Activated CD4-positive, alpha-beta memory T cell treated with anti-CD3 and anti-CD28 coated beads, Interleukin-2, amount 10 ng/mL, durations not matched to agents 7 days and 5 days (primary cell): ENCODE measurements at regions not wholly inside any gene's neighbourhood (a gene's known extent, or its start where the extent isn't known, plus 50 kb on each side); places are given as distances from the start of the nearest gene placed in this dataset.
"Not testable (repeated sequence)": the region's sequence is repeated elsewhere in the genome, so short reads cannot be mapped to it uniquely, and the experiment has no call there.

Experiments
- CTCF ChIA-PET: fragments of 350-600 bp; sonication (Branson Sonifier 250); formaldehyde crosslinking; loops from one replicate; lab custom pipeline; 2021; ENCODE audit warnings: antibody characterized with exemption, inconsistent platforms; lab: Charles Lee
- POLR2A ChIA-PET: fragments of 350-600 bp; sonication (Branson Sonifier 250); formaldehyde crosslinking; loops from one replicate; lab custom pipeline; 2021; ENCODE audit warnings: antibody characterized with exemption; lab: Charles Lee
- DNase-seq: peaks from one replicate; pipeline ENCODE4 v3.0.0-alpha.2; 2020
- H3K27ac Mint-ChIP-seq: one replicate; pipeline ENCODE4 v1.8.0; 2021; ENCODE audit warnings: mild to moderate bottlenecking, mixed read lengths
- H3K27me3 Mint-ChIP-seq: one replicate; pipeline ENCODE4 v1.8.0; 2021; ENCODE audit warnings: mixed read lengths
- H3K36me3 Mint-ChIP-seq: one replicate; pipeline ENCODE4 v1.8.0; 2021; ENCODE audit warnings: low read depth, mixed read lengths
- H3K4me1 Mint-ChIP-seq: one replicate; pipeline ENCODE4 v1.8.0; 2021; ENCODE audit warnings: mixed read lengths
- H3K4me3 Mint-ChIP-seq: one replicate; pipeline ENCODE4 v1.8.0; 2021; ENCODE audit warnings: mild to moderate bottlenecking, mixed read lengths
- H3K9me3 Mint-ChIP-seq: one replicate; pipeline ENCODE4 v1.8.0; 2021; ENCODE audit warnings: mixed read lengths

- no peaks in the 10 kb centered on the region for H3K27me3 Mint-ChIP-seq
- H3K27ac Mint-ChIP-seq, result no peak overlapping the region
- no peak for DNase-seq
- no peak overlapping the region for H3K4me3 Mint-ChIP-seq
- peaks cover 12% of the 10 kb centered on the region for H3K36me3 Mint-ChIP-seq
- ChIA-PET CTCF (interaction anchor here (0.5 to 0.6 kb wide), 2 partner anchors 109 to 233 kb away, joined by 3 read pairs; no protein-coding TSS in a partner anchor), POLR2A (no interaction called here)
- peaks cover 22% of the 10 kb centered on the region for H3K4me1 Mint-ChIP-seq
- peaks cover 13% of the 10 kb centered on the region for H3K9me3 Mint-ChIP-seq
These were observed 75.1 kb upstream of the PTGFRN start for GRCh38 chr1:116834595-116834994.

DNA sequence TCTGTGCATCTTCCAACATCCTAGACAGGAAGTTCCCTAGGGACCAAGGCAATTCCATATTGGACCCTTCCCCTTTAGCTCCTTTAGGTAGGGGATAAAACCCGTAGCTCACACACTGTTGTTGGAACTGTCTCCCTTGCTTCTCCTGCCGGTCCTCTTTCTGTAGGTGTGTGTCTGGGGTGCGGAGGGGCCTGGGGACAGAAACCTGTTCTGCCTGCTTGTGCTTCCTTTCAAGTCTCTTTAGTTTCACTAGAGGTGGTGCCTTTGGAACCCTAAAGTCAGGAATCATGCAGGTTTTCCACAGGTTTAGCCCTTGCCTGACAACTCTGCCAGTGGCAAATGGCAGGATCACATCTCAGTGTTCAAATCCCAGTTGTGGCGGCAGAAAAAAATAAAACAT, 74.6 kb upstream of the PTGFRN start:
- peaks cover 13% of the 10 kb centered on the region for H3K9me3 Mint-ChIP-seq
- no peak for DNase-seq
- H3K4me1 Mint-ChIP-seq, result peaks cover 20% of the 10 kb centered on the region
- no peak overlapping the region for H3K27ac Mint-ChIP-seq
- no peaks in the 10 kb centered on the region for H3K27me3 Mint-ChIP-seq
- H3K4me3 Mint-ChIP-seq, result no peak overlapping the region
- ChIA-PET CTCF (interaction anchor here (0.5 to 0.6 kb wide), 3 partner anchors 110 to 232 kb away, joined by 3 read pairs; no protein-coding TSS in a partner anchor), POLR2A (no interaction called here)
- H3K36me3 Mint-ChIP-seq, result peaks cover 12% of the 10 kb centered on the region

- Mint-ChIP-seq H3K27ac (no peak overlapping the region), H3K4me1 (peaks cover 14% of the 10 kb centered on the region), H3K36me3 (peaks cover 12% of the 10 kb centered on the region), H3K9me3 (peaks cover 13% of the 10 kb centered on the region), H3K4me3 (no peak overlapping the region), H3K27me3 (no peaks in the 10 kb centered on the region)
- CTCF ChIA-PET, result no interaction called here
- DNase-seq, result no peak
- POLR2A ChIA-PET, result no interaction called here
These were observed 73.6 kb upstream of the PTGFRN start for GRCh38 chr1:116836099-116836498.

- DNase-seq, result no peak
- ChIA-PET POLR2A (interaction anchor here (1.0 to 1.5 kb wide), 3 partner anchors 9 to 36 kb away, joined by 3 to 4 read pairs (median 3); no protein-coding TSS in a partner anchor), CTCF (interaction anchor here (0.7 to 1.8 kb wide), 5 partner anchors 8 to 213 kb away, joined by 3 to 5 read pairs (median 3); no protein-coding TSS in a partner anchor)
- H3K27me3 Mint-ChIP-seq, result no peaks in the 10 kb centered on the region
- peaks cover 14% of the 10 kb centered on the region for H3K36me3 Mint-ChIP-seq
- H3K4me3 Mint-ChIP-seq, result no peak overlapping the region
- H3K4me1 Mint-ChIP-seq, result peaks cover 5% of the 10 kb centered on the region
- H3K27ac Mint-ChIP-seq, result no peak overlapping the region
- H3K9me3 Mint-ChIP-seq, result peaks cover 26% of the 10 kb centered on the region
These were observed 68.0 kb upstream of the PTGFRN start for GRCh38 chr1:116841569-116842344.

DNA sequence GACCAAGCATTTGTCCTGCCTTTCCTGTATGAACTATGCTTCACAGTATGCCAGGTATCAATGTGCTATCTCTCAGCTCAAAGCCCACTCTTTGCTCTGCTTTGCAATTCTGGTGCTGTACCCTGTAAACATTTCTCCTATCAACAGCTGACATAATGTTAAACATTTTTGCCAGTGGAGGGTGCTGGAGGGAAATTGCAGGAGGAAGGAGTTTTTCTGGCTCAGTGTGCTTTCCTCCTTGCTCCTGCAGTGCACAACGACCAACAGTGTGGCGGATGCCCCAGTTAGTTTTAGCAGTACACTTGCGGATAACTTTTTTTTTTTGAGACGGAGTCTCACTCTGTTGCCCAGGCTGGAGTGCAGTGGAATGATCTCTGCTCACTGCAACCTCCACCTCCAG, 67.1 kb upstream of the PTGFRN start:
- POLR2A ChIA-PET, result interaction anchor here (1.0 to 1.4 kb wide), 4 partner anchors 10 to 217 kb away, joined by 3 to 4 read pairs (median 3); partner anchors contain the start of gene TTF2
- CTCF ChIA-PET, result interaction anchor here (0.7 to 0.9 kb wide), 3 partner anchors 9 to 212 kb away, joined by 3 to 5 read pairs (median 3); no protein-coding TSS in a partner anchor
- no peaks in the 10 kb centered on the region for H3K27me3 Mint-ChIP-seq
- H3K4me3 Mint-ChIP-seq, result no peak overlapping the region
- H3K36me3 Mint-ChIP-seq, result peaks cover 7% of the 10 kb centered on the region
- no peak for DNase-seq
- H3K27ac Mint-ChIP-seq, result no peak overlapping the region
- peaks cover 11% of the 10 kb centered on the region for H3K4me1 Mint-ChIP-seq
- H3K9me3 Mint-ChIP-seq, result peaks cover 19% of the 10 kb centered on the region

- Mint-ChIP-seq H3K4me1 (peaks cover 24% of the 10 kb centered on the region), H3K27me3 (no peaks in the 10 kb centered on the region), H3K36me3 (peaks cover 3% of the 10 kb centered on the region), H3K27ac (no peak overlapping the region), H3K4me3 (no peak overlapping the region), H3K9me3 (peaks cover 14% of the 10 kb centered on the region)
- ChIA-PET POLR2A (no interaction called here), CTCF (no interaction called here)
- DNase-seq, result no peak
These were observed 64.9 kb upstream of the PTGFRN start for GRCh38 chr1:116844775-116845174.

DNA sequence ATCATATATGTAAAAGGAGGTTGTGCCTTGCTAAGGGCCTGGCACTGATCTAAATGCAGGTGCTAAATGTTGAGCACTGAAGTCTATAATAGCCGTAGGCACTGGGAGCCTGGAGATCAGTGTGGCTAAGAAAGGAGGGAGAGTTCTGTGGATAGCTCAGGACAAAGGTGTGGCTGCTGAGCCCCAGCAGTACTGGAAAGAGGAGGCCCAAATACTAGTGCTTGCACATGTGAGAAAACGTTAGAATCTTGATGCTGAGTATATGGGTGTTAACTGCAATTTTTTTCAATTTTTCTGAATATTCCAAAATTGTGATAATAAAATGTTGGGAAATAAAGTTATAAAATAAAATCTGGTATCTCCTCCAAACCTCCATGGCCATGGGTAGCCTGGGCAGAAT, 62.5 kb upstream of the PTGFRN start:
- POLR2A ChIA-PET, result no interaction called here
- H3K27ac Mint-ChIP-seq, result no peak overlapping the region
- no peak overlapping the region for H3K4me3 Mint-ChIP-seq
- H3K27me3 Mint-ChIP-seq, result no peaks in the 10 kb centered on the region
- no peak for DNase-seq
- H3K4me1 Mint-ChIP-seq, result peaks cover 24% of the 10 kb centered on the region
- CTCF ChIA-PET, result no interaction called here
- H3K36me3 Mint-ChIP-seq, result peaks cover 3% of the 10 kb centered on the region
- H3K9me3 Mint-ChIP-seq, result peaks cover 14% of the 10 kb centered on the region

DNA sequence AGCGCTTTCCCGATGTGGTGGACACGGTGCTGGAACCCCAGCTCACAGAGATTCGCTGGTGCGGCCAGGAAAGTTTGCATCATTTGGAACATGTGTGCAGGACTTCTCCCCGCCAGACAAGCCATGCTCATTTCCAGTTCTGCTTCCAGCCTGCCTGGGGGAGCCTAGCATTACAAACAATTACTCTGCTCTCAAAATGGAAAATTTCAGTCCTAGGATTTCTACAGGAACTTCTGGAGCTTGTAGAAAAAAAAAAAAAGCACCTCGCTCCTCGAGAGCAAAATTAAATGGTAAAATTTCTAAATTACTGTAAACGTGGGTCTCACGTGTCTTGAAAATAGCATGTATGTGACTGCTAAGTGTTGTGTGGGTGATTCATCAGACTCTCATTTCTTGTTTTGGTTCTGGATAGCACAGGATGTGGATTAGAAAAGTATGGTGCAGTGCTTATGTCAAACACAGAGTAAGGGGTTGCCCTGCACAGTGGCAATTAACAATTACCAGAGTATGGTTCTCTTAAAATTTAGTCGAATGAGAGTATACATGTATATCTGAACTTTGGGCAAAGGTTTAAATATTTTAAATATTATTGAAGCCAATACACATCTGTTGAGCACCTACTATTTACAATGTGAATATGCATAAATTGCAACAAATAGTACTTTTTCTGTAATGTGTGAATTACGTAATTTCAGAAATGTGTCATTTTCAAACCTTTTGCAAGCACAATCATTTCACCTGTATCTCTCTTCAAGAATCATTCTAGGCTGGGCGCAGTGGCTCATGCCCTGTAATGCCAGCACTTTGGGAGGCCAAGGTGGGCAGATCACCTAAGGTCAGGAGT, 61.8 kb upstream of the PTGFRN start:
- Mint-ChIP-seq H3K27me3 (no peaks in the 10 kb centered on the region), H3K4me3 (no peak overlapping the region), H3K36me3 (peaks cover 3% of the 10 kb centered on the region), H3K9me3 (peaks cover 14% of the 10 kb centered on the region), H3K27ac (no peak overlapping the region), H3K4me1 (peaks cover 24% of the 10 kb centered on the region)
- no peak for DNase-seq
- ChIA-PET POLR2A (no interaction called here), CTCF (no interaction called here)

DNA sequence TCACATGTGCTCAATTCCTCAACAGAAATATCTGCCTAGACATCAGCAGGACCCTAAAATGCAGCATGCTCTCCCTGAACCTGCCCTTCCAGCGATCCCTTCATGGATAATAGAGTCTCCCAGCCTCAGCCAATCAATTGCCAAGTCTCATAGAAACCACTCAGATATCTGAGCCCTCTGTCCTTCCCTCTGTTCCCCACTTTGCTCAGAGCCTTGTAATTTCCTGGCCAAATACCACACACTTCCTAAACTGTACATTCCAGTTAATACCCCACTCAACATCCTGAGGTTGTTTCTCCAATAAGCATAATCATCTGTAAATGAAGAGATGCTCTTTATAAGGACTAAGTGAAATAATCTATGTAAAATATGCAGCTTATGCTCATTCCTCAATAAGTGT, 59.3 kb upstream of the PTGFRN start:
- no peaks in the 10 kb centered on the region for H3K27me3 Mint-ChIP-seq
- H3K4me1 Mint-ChIP-seq, result peaks cover 42% of the 10 kb centered on the region
- no peak overlapping the region for H3K4me3 Mint-ChIP-seq
- no peak for DNase-seq
- H3K36me3 Mint-ChIP-seq, result peaks cover 3% of the 10 kb centered on the region
- CTCF ChIA-PET, result no interaction called here
- H3K9me3 Mint-ChIP-seq, result peaks cover 8% of the 10 kb centered on the region
- POLR2A ChIA-PET, result no interaction called here
- no peak overlapping the region for H3K27ac Mint-ChIP-seq

DNA sequence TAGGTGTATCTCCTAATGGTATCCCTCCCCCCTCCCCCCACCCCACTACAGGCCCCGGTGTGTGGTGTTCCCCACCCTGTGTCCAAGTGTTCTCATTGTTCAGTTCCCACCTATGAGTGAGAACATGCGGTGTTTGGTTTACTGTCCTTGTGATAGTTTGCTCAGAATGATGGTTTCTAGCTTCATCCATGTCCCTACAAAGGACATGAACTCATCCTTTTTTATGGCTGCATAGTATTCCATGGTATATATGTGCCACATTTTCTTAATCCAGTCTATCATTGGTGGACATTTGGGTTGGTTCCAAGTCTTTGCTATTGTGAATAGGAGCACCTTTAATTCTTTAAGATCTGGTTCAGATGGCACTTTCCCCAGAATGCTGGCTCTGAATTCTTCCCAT, 58.5 kb upstream of the PTGFRN start:
- H3K27me3 Mint-ChIP-seq, DNase-seq, H3K9me3 Mint-ChIP-seq, H3K4me3 Mint-ChIP-seq, POLR2A ChIA-PET, H3K36me3 Mint-ChIP-seq, CTCF ChIA-PET, H3K27ac Mint-ChIP-seq: not testable (repeated sequence)
- H3K4me1 Mint-ChIP-seq, result peaks cover 40% of the 10 kb centered on the region

GRCh38 chr1:116851846-116852245, 57.9 kb upstream of the PTGFRN start:
- DNase-seq, result no peak
- Mint-ChIP-seq H3K4me3 (no peak overlapping the region), H3K27ac (no peak overlapping the region), H3K27me3 (no peaks in the 10 kb centered on the region), H3K36me3 (no peaks in the 10 kb centered on the region), H3K4me1 (peaks cover 37% of the 10 kb centered on the region), H3K9me3 (no peaks in the 10 kb centered on the region)
- CTCF ChIA-PET, result no interaction called here
- POLR2A ChIA-PET, result no interaction called here

GRCh38 chr1:116852367-116852766, 57.3 kb upstream of the PTGFRN start:
- H3K36me3 Mint-ChIP-seq, result no peaks in the 10 kb centered on the region
- ChIA-PET POLR2A (no interaction called here), CTCF (no interaction called here)
- H3K4me1 Mint-ChIP-seq, result peaks cover 34% of the 10 kb centered on the region
- no peaks in the 10 kb centered on the region for H3K9me3 Mint-ChIP-seq
- DNase-seq, result no peak
- H3K27ac Mint-ChIP-seq, result no peak overlapping the region
- no peak overlapping the region for H3K4me3 Mint-ChIP-seq
- H3K27me3 Mint-ChIP-seq, result no peaks in the 10 kb centered on the region

DNA sequence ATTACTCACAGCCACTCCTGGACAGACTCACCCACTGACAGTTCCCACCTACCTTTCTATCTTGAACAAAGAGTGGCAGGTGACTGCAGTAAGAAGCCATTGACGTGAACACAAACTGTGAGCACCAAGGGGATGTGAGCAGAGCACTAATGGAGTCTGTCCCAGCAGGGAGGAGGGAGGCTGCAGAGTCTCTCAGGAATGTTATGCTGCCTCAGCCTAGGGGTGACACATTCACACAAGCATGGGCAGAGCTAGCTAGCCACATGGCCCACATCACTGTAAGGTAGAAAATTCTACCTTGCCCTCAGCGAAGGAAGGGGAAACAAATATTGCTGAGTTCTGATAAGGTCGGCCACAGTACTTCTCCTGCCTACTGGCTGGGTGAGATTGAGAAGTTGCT, 56.8 kb upstream of the PTGFRN start:
- no peak overlapping the region for H3K4me3 Mint-ChIP-seq
- ChIA-PET POLR2A (interaction anchor here (1.0 kb wide), 1 partner anchor 90 kb away, joined by 3 read pairs; no protein-coding TSS in a partner anchor), CTCF (interaction anchor here (1.1 kb wide), 2 partner anchors 20 to 207 kb away, joined by 4 to 5 read pairs; partner anchors contain the start of gene TTF2)
- peaks cover 28% of the 10 kb centered on the region for H3K4me1 Mint-ChIP-seq
- no peaks in the 10 kb centered on the region for H3K36me3 Mint-ChIP-seq
- no peaks in the 10 kb centered on the region for H3K27me3 Mint-ChIP-seq
- DNase-seq, result no peak
- H3K27ac Mint-ChIP-seq, result no peak overlapping the region
- no peaks in the 10 kb centered on the region for H3K9me3 Mint-ChIP-seq
